Stimulated activated CD8-positive, alpha-beta memory T cell treated with anti-CD3 and anti-CD28 coated beads, Interleukin-12 subunit alpha, Interleukin-12 subunit beta, amount 100 ng/mL, for 4 hours (primary cell): ENCODE measurements at regions not wholly inside any gene's neighbourhood (a gene's known extent, or its start where the extent isn't known, plus 50 kb on each side); places are given as distances from the start of the nearest gene placed in this dataset.

Experiments
- DNase-seq: peaks from one replicate; pipeline ENCODE4 v3.0.0-alpha.2; 2020; ENCODE audit warnings: low read depth

DNA sequence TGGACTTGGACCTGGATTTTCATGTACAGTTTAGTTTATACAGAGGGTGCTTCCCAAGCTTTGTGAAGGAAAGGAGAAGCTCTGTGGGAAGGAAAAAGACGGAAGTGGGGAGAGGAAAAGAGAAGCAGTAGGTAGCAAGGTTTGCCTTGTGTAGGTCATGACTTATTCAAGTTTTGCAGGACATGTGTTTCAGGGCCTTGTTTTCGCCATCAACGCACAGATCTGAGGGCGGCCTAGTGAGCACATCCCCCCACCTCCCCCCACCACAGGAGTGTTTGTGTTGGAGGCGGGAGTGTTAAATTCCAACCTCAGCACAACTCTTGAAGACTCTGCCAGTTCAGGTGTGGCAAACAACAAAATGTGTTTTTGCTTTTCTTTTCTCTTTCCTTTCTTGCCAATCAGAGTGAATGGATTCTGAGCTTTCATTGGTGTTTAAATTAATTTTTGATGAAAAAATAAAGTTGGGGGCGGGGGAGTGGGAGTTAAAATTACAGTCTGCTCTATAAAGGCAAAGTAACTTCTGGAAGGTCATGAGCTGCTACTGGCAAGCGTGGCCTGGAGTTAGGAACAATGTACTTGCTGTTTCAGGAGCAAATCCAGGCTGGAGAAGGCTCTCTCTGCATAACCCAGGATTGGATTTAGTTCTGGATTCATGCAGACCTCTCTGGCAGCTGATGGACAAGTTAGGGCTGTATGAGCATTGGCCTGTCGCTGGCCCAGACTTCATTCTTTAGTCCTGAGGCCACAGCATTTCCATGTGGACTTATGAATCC is 338.5 kb downstream of the CD83 start:
- DNase-seq: no peak

DNA sequence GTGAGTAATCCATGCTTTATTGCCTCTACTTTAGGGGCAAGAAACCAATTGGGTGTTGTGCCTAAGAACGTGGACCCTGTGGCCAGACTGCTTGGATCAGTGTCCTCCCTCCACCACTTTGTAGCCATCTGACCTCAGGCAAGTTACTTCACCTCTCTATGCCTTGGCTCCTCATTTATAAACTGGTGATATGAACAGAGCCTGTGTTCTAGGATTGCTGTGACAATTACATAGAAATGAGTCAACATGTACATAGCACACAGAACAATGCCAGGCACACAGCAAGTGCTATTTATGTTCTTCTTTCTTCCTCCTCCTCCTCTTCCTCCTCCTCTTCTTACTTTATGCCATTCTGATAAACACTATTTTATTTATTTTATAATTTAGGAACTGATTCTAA is 339.4 kb downstream of the CD83 start:
- DNase-seq: no peak

DNA sequence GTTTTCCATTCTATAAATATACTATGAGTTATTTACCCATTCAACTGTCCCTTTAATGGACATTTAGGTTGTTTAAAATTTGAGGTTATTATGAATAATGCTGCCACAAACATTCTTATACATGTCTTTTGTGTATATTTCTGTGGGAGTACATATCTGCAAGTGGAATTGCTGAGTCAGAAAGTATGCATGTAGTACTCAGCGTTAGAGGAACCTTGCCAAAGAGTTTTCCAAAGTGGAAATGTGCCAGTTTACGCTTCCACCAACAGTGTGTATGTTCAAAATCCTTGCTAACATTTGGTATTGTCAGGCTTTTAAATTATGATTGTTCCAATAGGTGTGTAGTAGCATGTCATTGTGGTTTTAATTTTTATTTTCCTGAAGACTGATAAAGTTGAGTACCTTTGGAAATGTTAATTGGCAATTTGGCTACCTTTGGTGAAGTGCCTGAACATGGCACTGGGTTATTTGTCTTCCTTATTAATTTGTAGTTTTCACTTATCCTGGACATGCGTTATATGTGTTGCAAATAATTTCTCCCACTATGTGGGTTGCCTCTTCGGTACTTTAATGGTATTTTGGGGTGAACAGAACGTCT is 341.2 kb downstream of the CD83 start:
- DNase-seq: no peak

DNA sequence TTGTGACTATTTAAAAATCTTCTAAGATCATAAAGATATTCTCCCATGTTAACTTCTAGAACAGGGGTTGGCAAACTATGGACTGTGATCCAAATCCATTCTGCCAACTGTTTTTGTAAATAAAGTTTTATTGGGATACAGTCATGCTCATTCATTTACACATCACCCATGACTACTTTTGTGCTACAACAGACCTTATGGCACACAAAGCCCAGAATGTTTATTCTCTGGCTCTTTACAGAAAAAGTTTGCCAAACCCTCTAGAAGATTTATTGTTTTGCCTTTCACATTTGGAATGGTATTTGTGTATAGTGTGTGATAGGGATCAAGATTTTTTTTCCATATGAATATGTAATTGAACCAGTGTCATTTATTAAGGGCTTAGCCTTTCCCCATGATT is 341.7 kb downstream of the CD83 start:
- DNase-seq: no peak

DNA sequence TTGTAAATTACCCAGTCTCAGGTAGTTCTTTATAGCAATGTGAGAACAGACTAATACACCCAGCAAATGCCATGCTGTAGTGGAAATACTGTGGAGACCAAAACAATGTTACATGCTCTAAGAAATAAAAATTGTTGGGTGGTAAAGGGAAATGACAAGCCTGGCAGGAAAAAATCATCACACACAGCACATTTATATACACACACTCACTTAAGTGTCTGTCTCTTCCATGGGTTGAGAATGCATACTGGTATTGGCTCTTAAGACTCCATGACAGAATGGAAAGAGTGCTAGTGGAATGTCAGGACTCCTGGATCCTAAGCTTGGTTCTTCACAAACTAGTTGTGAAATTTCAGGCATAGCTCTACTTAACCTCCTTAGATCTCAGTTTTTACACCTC is 343.0 kb downstream of the CD83 start:
- DNase-seq: no peak

DNA sequence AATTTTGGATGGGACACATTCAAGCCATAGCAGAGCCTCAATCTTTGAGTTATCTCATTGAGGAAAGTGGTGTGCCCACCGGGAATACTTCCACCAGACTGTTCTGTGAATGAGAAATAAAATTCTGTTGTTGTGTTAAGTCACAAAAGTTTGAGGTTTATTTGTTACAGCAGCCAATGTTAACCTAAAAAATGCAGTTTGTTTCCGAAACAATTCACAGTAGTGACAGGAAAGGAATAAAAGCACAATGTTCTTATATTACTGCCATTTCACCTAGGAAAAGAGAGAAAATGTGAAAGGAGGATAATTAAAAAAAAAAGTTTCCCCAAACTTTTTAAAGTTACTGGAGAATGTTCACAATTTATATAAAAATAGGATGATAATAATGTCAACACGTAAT is 344.6 kb downstream of the CD83 start:
- DNase-seq: no peak

DNA sequence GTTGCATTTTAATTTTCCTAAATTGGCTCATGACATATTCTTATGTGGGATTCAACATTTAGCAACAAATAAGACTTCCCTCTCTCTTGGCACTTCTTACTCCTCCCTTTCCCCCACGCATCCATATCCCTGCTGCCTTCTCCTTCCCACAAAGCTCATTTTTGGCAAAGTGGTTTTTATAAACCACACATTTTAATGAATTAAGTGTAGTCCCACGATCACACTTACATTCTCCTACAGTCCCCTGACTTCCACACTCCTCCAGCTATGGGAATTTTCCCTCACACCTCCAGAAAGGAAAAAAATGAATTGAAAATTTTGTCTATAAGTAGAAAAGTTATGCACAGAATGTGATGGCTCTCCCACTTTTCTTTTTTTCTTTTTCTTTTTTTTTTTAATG is 345.0 kb downstream of the CD83 start:
- DNase-seq: no peak

DNA sequence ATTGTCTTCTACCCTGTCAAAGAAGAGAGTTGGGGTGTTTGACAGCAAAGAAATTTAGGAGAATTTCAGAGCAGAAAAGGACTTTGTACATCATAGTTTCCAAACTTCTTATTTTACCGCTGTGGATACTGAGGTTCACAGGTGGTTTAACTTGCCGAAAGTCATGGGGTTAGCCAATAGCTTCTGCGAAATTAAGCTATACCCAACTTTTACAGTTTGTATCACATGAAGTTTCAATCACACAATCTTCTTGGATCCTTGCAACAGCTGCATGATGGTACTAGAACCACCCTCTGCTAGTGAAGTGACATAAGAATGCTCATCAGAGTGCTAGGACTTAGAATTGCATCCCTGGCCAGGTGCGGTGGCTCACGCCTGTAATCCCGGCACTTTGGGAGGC is 345.5 kb downstream of the CD83 start:
- DNase-seq: no peak

DNA sequence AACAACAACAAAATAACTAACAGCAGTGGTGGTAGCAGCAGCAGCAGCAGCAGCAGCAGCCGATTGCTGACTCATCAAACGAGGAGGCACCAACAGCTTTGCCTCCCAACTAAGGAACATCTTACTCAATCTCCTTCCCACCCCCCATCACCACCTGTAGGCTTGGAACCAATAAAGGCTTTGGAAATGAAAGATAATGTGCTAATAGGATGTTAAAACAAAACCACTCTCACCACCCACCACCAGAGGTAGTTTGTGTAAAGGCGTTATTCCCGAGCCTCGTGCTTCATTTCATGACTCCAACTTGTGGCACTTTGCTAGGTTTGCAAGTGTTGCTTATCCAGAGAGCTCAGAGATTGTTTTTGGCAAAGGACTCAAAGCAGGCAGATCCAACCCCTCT is 346.5 kb downstream of the CD83 start:
- DNase-seq: no peak

DNA sequence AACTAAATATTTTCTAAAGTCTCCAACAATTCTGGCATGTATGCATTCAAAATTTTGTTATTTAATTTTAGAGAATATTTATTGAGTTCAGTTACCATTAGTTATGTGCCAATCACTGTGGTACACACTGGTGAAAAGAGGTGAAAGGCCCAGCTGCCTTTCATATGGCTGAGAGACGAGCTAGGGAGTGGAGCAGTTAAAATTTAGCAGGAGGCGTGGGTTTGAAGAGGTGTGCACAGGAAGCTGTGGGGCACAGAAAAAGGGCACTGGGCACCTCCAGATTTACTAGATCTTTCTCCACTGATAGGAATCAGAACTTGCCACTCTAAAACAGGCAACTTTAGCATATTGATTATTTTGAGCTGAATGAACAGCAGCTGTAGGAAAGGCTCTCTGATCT is 347.1 kb downstream of the CD83 start:
- no peak for DNase-seq

DNA sequence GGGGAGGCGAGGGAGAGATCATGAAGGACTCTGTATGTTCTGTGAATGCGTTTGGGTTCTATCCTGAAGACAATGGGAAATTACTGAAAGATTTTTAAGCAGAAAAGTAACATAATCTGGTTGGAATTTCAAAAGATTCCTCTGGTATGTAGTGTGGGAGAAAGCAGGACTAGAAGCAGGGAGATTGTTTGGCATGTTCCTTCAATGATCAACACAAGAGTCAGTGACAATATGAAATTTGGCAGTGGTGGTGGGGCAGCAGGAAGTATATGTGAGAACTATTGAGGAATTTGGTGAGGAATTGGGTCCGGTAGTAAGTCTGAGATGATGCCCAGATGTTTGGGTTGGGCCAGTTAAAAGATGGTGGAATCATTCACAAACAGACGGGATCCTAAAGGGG is 348.7 kb downstream of the CD83 start:
- DNase-seq: no peak

DNA sequence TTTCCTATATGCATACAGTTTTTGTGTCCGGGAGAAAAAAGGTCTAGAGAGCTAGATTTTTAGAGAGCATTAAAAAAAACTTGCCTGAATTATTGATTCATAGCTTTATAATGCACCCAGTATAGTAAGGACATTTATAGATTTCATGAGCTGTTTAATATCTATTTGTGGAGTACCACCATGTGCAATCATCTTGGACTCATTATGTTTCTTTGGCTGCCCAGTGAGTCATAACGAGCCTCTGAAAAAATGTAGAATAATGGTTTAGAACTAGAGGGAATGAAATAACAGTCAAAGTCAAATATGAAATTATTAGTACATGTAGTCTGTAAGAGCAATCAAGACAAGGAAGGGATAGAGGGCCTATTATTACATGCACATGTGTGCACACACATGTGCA is 350.0 kb downstream of the CD83 start:
- no peak for DNase-seq

DNA sequence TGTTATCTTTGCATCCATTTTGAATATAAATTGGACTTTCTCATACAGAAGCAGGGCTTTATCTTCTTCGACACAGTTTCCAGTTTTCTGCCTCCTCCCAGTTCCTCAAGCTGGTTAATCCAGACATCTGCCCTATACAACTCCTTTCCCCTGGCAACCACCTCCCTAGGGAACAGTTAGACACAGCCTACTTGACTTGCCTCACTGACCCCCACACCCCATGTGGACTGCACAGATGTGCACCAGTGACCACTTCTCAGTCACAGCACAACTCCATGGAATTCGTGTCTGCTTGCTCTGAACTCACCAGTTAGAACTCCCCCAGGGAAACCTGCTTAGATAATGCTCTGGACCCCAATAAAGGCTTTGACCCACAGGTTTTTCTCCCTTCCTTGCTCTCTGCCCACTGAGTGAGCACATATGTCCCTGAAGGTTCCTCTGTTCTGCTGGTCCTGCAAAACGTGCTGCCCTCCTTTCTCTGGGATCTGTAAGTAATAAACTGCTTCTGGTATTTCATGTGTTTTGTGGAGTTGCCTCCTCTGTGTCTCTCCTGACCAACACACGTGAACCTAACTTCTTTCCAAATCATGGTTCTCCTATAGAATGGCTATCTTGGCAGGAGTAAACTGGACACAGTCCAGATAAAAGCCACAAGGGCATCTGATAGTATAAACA is 351.2 kb downstream of the CD83 start:
- no peak for DNase-seq

DNA sequence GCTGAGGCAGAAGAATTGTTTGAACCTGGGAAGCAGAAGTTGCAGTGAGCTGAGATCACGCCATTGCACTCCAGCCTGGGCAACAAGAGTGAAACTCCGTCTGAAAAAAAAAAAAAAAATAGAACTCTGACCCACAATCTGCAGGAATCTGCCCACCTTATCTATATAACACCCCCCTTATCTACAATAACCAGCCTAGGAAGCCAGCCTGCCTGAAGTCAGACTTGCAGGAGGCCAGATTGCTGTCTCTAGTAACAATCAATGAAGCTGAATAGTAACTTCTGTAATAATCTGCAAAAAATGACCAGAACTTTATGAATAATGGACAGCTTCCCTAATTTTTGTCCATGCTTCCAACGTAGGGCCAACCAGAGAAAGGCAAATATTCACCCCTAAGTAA is 352.5 kb downstream of the CD83 start:
- DNase-seq: no peak

DNA sequence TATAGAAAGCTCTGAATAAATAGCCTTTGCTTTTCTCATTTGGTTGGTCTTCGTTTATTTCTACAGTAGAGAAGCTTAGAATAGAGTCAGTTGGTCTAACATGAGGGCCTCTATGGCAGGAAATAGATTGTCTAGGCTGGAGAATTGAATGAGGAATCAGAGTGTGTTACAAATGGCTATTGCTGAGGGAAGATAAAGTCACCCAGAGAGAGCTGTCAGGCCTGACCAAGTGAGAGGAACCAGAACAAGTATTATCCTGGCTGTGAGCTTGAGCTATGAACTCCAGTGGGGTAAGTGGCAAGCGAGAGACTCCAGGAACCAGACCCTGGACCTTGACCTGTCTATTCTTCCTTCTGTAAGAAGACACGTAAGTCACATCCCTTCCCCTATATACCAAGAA is 353.1 kb downstream of the CD83 start:
- no peak for DNase-seq

DNA sequence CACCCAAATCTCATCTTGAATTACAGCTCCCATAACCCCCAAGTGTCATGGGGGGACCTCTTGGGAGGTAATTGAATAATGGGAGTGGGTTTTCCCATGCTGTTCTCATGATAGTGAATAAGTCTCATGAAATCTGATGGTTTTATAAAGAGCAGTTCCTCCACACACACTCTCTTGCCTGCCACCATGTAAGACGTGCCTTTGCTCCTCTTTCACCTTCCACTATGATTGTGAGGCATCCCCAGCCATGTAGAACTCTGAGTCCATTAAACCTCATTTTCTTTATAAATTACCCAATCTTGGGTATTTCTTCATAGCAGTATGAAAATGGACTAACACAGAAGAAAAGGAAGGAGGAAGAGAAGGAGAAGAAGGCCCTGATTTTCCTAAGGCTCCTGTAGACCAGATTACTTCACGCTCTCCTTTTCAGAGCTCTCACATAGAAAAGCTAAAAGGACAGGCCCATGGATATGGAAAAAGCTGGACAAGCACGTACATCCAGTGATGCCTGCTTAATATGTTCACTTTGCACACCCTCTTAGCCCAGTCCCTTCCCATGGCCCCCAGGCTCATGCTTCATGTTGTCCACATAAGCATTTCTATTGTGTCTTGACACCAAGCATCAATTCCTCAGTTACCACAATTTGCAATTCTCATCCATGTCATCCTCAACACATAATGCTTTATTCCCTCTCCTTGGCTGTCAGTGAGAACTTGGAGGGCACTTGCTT is 354.8 kb downstream of the CD83 start:
- DNase-seq: no peak

DNA sequence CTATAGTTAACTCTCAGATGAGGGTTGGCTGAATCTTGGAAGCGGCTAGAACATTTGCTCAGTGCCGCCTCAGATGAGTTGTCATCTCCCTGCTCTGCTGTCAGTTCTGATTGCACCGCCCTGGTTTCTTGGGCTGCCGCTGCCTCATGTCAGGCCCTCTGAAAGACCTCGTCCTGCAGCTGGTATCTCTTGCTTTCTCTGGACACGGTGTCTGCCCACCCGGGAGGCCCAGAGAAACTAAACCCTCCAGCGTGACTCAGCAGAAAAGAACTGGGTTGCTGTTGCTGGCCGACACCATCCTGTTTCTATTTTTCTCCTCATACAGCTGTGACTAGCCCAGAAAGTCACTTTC is 355.4 kb downstream of the CD83 start:
- DNase-seq: no peak

DNA sequence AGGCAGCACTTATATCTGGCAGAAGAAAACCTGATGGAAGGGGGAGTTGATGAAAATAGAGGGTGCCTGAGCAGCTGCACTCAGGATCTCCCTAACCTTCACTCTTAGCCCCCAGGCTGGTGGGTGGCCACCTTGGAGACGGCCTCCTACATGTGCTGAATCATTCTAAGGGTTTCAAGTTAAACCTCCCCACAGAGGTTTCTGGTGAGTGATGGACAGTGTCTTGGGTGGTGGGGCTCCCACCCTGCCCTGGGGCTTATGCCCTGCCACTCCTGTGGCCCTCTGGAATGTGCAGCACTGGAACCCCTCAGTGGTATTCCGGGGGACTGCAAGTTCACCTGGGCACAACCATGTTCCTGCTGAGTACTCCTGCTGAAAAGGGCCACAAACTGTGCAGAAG is 357.2 kb downstream of the CD83 start:
- no peak for DNase-seq

DNA sequence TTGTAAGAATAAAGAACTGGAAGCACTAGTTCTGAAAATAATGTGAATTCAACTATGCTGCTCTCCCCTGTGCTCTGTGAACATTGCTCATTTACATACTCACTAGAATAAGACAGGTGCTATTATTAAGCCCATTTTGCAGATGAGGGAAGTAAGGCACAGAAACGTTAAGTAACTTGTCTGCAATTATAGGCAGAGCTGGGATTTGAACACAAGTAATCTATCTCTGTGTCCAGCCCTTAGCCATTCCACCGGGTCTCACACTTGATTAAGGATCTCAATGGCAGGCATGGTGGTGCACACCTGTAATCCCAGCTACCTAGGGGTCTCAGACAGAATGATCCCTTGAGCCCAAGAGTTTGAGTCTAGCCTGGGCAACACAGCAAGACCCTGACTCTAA is 357.7 kb downstream of the CD83 start:
- no peak for DNase-seq

DNA sequence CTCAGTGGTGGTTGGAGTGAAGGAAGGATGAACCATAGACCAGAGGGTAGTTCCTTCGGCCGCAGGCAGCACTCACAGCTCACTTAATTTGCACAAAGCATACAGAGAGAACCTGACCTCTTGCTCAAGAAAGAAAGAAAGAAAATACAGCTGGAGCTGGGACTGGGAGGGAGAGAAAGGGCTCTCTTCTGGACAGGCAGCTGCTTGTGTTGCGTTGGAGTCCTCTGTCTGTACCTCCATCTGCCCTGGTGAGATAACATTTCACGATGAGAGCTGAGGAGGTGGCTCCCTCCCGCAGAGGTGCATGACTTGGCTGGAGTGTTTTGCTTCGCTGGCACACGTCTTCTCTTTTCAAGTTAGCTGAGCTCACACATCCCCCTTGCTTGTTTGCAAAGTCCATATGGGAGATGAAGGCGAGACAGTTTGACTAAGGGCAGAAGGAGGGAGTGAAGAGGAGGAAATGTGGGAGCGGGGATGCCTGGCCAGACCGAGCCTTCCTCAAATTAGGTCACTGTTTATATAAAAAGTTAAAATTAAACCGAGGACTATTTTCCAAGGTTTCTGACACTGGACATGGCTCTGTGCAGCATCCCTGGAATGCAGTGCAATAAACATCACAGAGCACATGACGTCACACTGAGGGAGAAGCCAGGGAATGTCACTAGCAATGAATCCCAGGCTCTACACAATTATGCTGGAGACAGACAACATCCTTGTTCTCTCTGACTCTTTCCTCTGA is 359.4 kb downstream of the CD83 start:
- no peak for DNase-seq

DNA sequence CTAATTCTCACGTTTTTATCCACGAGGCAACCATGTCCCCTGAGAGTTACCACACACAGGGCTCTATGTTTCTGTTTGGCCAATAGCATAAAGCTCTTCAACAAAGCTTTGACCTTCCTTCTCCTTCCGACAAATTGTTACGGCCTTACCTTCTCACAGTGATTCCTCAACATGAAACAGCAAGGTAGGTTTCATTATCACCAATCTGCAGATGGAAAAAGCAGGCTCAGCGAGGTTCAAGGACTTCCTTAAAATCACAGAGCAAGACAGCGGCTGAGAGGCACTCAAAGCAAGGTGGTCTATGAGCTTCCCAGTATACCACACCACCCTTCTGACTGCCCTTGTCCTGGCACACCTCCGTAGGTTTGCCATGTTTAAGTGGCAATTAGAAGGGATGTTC is 360.0 kb downstream of the CD83 start:
- no peak for DNase-seq
